Heart left ventricle (tissue), 16 donors: ENCODE measurements at regions not wholly inside any gene's neighbourhood (a gene's known extent, or its start where the extent isn't known, plus 50 kb on each side); places are given as distances from the start of the nearest gene placed in this dataset.

ENCODE experiments used
- ATAC-seq, 4 donors: fragments of 200-7000 bp; cut with Tn5 transposase; one replicate each; pipeline ENCODE4 v1.9.1; 2020 to 2022; ENCODE audit warnings: moderate library complexity in 4 of 4, mild to moderate bottlenecking in 3 of 4, moderate number of reproducible peaks in 1 of 4
- DNase-seq, 5 donors: peaks; one replicate each; pipeline ENCODE4 v3.0.0-alpha.2; 2020
- H3K27ac ChIP-seq, 12 donors: fragments of 200-600 bp; sonication (generic) in 4 of 12; one replicate each; pipeline versions ENCODE4 v1.5.0 to v1.8.0; 2016 to 2022; ENCODE audit warnings: mild to moderate bottlenecking in 2 of 12
- H3K27me3 ChIP-seq, 9 donors: fragments of 200-600 bp; sonication (generic) in 2 of 9; one replicate each; pipeline versions ENCODE4 v1.5.1 to v1.8.0; 2016 to 2022; ENCODE audit warnings: mild to moderate bottlenecking in 3 of 9
- H3K36me3 ChIP-seq, 9 donors: fragments of 200-600 bp; sonication (generic) in 2 of 9; one replicate each; pipeline versions ENCODE4 v1.5.0 to v1.8.0; 2018 to 2022; ENCODE audit warnings: mild to moderate bottlenecking in 2 of 9
- H3K4me1 ChIP-seq, 12 donors: fragments of 200-600 bp; sonication (generic) in 4 of 12; one replicate each; pipeline versions ENCODE4 v1.5.0 to v1.8.0; 2016 to 2022; ENCODE audit warnings: mild to moderate bottlenecking in 3 of 12
- H3K4me3 ChIP-seq, 12 donors: fragments of 200-600 bp; sonication (generic) in 4 of 12; one replicate each; pipeline versions ENCODE4 v1.5.0 to v1.8.0; 2017 to 2022; ENCODE audit warnings: mild to moderate bottlenecking in 9 of 12, moderate library complexity in 4 of 12
- H3K9me3 ChIP-seq, 12 donors: fragments of 200-600 bp; sonication (generic) in 4 of 12; one replicate each; pipeline versions ENCODE4 v1.5.0 to v1.8.0; 2016 to 2022; ENCODE audit warnings: mild to moderate bottlenecking in 1 of 12
- CTCF ChIP-seq, 12 donors: fragments of 200-600 bp; sonication (generic) in 4 of 12; IDR thresholded peaks; one replicate each; pipeline versions ENCODE4 v1.5.0 to v1.8.0; 2018 to 2022; ENCODE audit warnings: antibody characterized with exemption in 12 of 12, mild to moderate bottlenecking in 5 of 12
- POLR2A ChIP-seq, 2 donors: fragments of 450-650 bp; IDR thresholded peaks; one replicate each; pipeline ENCODE4 v1.6.1; 2017; ENCODE audit warnings: antibody characterized with exemption in 2 of 2, mild to moderate bottlenecking in 2 of 2, moderate library complexity in 2 of 2
- WGBS, 4 donors: extraction: QIAGEN DNeasy Blood & Tissue Kit in 2 of 4; methylation state at CpG; one replicate each; pipeline versions ENCODE4 v1.1.5 to v1.1.7; 2013 to 2018; 5-methylcytosine and 5-hydroxymethylcytosine counted together
- intact Hi-C, 10 donors: fragments of 100-400 bp; cut with DNase I; formaldehyde crosslinking; loops; one replicate each; pipeline versions ENCODE4 v1.11.1 to v1.14.2; 2022
- donor health status: ischemic (EF 13 %, LVEDD 7.1; RV severe dilation, severe dysfunction).
- donor health status: healthy with polysubstance abuse.
- donor health status: DM: no; HTN: yes; CAD: no.
- donor health status: DM: no; HTN: no; CAD: no.
- donor health status: ischemic (EF 25% LVEDD 6.9; RV normal size, moderate dysfunction).
- donor health status: ischemic (EF 25% LVEDD 5.7; RV mildly dilated, moderate dysfunction).
- donor health status: healthy.
- donor health status: DM: yes; HTN: yes; CAD: no.
- donor health status: ischemic (EF 35%, LVEDD 5.7; RV mildly dilated, moderate dysfunction).
- donor health status: nonischemic (EF 11% LVEDD 7.7; RV severe dilation, severe dysfunction).
- donor health status: DM: yes; HTN: yes; CAD: no.
- donor health status: PGD.
- donor health status: ischemic (EF 29% LVEDD 5.4; RV normal size, mild dysfunction).
- donor health status: nonischemic (EF 23%, LVEDD 6.1; RV moderate dilation, normal function).

- Histone ChIP-seq H3K9me3 (no peaks in the 10 kb centered on the region), H3K4me1 (peaks cover 0 to 7% (median 0%) of the 10 kb centered on the region in 12 donors), H3K27ac (no peak overlapping the region), H3K4me3 (no peak overlapping the region), H3K36me3 (no peaks in the 10 kb centered on the region), H3K27me3 (no peaks in the 10 kb centered on the region)
- 81 to 90% (median 82%) methylated on average over 3 of the region's 3 CpGs for WGBS, 4 donors
- intact Hi-C loops = no loop called here
- DNase-seq (no peak), ATAC-seq (no peak)
- TF ChIP-seq CTCF (IDR thresholded peaks at IDR 0.05) (no peak), POLR2A (IDR thresholded peaks at IDR 0.05) (no peak)
These were observed 64.4 kb upstream of the NHSL1 start for GRCh38 chr6:138563650-138564049.

GRCh38 chr6:138564170-138564721, 65.0 kb upstream of the NHSL1 start:
- intact Hi-C loops = no loop called here
- H3K36me3 ChIP-seq = no peaks in the 10 kb centered on the region

DNA sequence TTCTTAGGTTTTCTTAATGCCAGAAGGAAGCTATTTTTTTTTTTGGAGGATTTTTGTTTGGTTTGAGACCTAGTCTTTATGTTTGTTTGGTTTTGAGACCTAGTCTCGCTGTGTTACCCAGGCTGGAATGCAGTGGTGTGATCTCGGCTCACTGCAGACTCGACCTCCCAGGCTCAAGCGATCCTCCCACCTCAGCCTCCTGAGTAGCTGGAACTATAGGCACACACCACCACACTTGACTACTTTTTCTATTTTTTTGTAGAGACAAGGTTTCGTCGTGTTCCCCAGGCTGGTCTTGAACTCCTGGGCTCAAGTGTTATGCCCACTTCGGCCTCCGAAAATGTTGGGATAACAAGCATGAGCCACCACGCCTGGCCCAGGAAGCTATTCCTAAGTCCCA, 67.8 kb upstream of the NHSL1 start:
- intact Hi-C loops = no loop called here
- peaks cover 0 to 18% (median 4%) of the 10 kb centered on the region in 12 donors for H3K4me1 ChIP-seq
- H3K36me3 ChIP-seq = no peaks in the 10 kb centered on the region
- no peaks in the 10 kb centered on the region for H3K27me3 ChIP-seq
- ATAC-seq (no peak), DNase-seq (no peak)
- no peaks in the 10 kb centered on the region for H3K9me3 ChIP-seq
- no peak overlapping the region for H3K27ac ChIP-seq
- H3K4me3 ChIP-seq = no peak overlapping the region
- 95 to 96% (median 96%) methylated on average over 9 of the region's 9 CpGs for WGBS, 4 donors
- TF ChIP-seq CTCF (IDR thresholded peaks at IDR 0.05) = no peak
- TF ChIP-seq POLR2A (IDR thresholded peaks at IDR 0.05) = no peak

More at GRCh38 chr6:138564170-138564721, 65.0 kb upstream of the NHSL1 start:
- no peak for DNase-seq
- WGBS, 4 donors = 96 to 97% (median 97%) methylated on average over 5 of the region's 5 CpGs
- no peak for ATAC-seq
- Histone ChIP-seq H3K27me3 (no peaks in the 10 kb centered on the region), H3K27ac (no peak overlapping the region), H3K9me3 (no peaks in the 10 kb centered on the region), H3K4me3 (no peak overlapping the region), H3K4me1 (peaks cover 0 to 7% (median 0%) of the 10 kb centered on the region in 12 donors)
- TF ChIP-seq POLR2A (IDR thresholded peaks at IDR 0.05) (no peak), CTCF (IDR thresholded peaks at IDR 0.05) (no peak)

DNA sequence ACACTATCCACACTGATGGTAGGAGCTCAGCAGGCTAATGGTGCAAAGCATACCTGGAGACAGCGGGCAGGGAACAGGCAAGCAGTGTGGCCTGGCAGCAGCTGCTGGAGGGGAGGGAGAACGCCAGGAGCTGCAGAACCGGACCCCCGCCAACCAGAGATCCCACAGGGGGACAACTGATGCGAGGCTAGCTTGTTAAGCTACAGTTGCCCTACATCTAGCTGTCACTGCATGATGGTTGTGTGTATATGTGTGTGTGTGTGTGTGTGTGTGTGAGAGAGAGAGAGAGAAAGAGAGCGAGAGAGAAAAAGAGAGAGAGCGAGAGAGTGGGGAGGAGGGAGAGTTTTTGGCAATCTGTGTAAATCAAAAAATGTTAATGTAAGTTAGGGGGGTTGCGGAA, 69.7 kb upstream of the NHSL1 start:
- no peaks in the 10 kb centered on the region for H3K9me3 ChIP-seq
- no peak for ATAC-seq
- H3K4me3 ChIP-seq = no peak overlapping the region
- no peak overlapping the region for H3K27ac ChIP-seq
- no peaks in the 10 kb centered on the region for H3K36me3 ChIP-seq
- no peak for TF ChIP-seq CTCF (IDR thresholded peaks at IDR 0.05)
- no peak for TF ChIP-seq POLR2A (IDR thresholded peaks at IDR 0.05)
- peaks cover 0 to 23% (median 4%) of the 10 kb centered on the region in 12 donors for H3K4me1 ChIP-seq
- H3K27me3 ChIP-seq = peaks cover 0 to 3% (median 0%) of the 10 kb centered on the region in 9 donors
- intact Hi-C loops = no loop called here
- DNase-seq = no peak
- WGBS, 4 donors = 80 to 92% (median 89%) methylated on average over 8 of the region's 8 CpGs
